HepG2 (cell line): ENCODE measurements at regions not wholly inside any gene's neighbourhood (a gene's known extent, or its start where the extent isn't known, plus 50 kb on each side); places are given as distances from the start of the nearest gene placed in this dataset.

Experiments
- CBX1 ChIP-seq: IDR thresholded peaks from one replicate; pipeline ENCODE4 v1.6.1; 2016; ENCODE audit warnings: antibody characterized with exemption, low read depth
- JARID2 ChIP-seq: sonication (generic); formaldehyde crosslinking; IDR thresholded peaks from 2 replicates; pipeline ENCODE4 v1.8.1; 2023; ENCODE audit warnings: missing genetic modification reagents, inconsistent platforms; ENCODE audit not compliant: insufficient replicate concordance
- POLR2A ChIP-seq, 2 experiments: IDR thresholded peaks; 2 replicates each; pipeline ENCODE4 v1.6.1; 2011; ENCODE audit warnings: low read depth in 2 of 2, low read length in 2 of 2, mild to moderate bottlenecking in 1 of 2, moderate library complexity in 1 of 2; ENCODE audit not compliant: insufficient read depth in 1 of 2

DNA sequence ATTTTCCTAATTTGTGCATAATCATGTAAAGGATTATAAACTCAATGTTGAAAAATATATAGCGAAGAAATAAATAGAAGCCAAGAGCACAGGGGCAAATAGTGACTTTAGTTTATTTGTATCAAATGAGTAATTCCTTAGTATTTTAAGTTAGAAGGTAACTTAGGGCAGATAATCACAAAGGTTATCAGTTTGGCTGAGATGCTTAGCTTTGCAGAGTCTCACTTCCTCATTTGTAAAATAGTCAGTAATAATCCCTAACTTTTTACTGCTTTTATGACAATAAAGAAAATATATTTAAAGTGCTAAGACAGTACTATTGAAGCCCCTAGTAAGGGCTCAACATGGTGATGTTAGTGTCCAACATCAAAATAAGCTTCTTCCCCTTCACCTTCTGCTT is 297.4 kb upstream of the TUSC1 start:
- TF ChIP-seq CBX1 (no peak), JARID2 (CRISPR knock-in tag) (no peak), POLR2A (IDR thresholded peaks at IDR 0.05; ENCODE audit: insufficient read depth in 1 of 2, low read depth in 2 of 2, low read length in 2 of 2) (no peak)
